HEK293 (cell line): ENCODE measurements at regions not wholly inside any gene's neighbourhood (a gene's known extent, or its start where the extent isn't known, plus 50 kb on each side); places are given as distances from the start of the nearest gene placed in this dataset.

Experiments used
- CTCF ChIA-PET: fragments of 350-600 bp; formaldehyde crosslinking; extraction: SDS; loops from one replicate; lab custom pipeline; 2021; ENCODE audit warnings: antibody characterized with exemption; lab: Yijun Ruan, JAX
- POLR2A ChIA-PET: fragments of 300-600 bp; formaldehyde crosslinking; extraction: SDS; loops from one replicate; lab custom pipeline; 2020; ENCODE audit warnings: antibody characterized with exemption, inconsistent platforms; lab: Yijun Ruan, JAX
- H3K27ac ChIP-seq: fragments of 200-500 bp; sonication (Bioruptor generic); 2 replicates; pipeline ENCODE4 v1.5.1; 2014; ENCODE audit warnings: low read depth, low read length, control low read depth, inconsistent platforms; ENCODE audit errors: extremely low read depth
- H3K36me3 ChIP-seq, 2 experiments: fragments of 200-500 bp in 1 of 2; sonication (Bioruptor generic) in 1 of 2; 1 replicate in 1 of 2; 2 replicates in 1 of 2; pipeline ENCODE4 v1.5.1; 2014 to 2017; ENCODE audit warnings: inconsistent platforms in 2 of 2, low read length in 2 of 2; ENCODE audit not compliant: control insufficient read depth in 2 of 2, insufficient read depth in 1 of 2
- H3K4me1 ChIP-seq: fragments of 200-500 bp; sonication (Bioruptor generic); 2 replicates; pipeline ENCODE4 v1.5.1; 2014; ENCODE audit warnings: mild to moderate bottlenecking, low read length, inconsistent platforms; ENCODE audit not compliant: control insufficient read depth, insufficient read depth
- H3K4me3 ChIP-seq: 2 replicates; pipeline ENCODE4 v1.5.1; 2011; ENCODE audit warnings: low read depth, mild to moderate bottlenecking, control low read depth, low read length, moderate library complexity
- H3K9me3 ChIP-seq: fragments of 200-500 bp; sonication (Bioruptor generic); 2 replicates; pipeline ENCODE4 v1.5.1; 2014; ENCODE audit warnings: low read depth, low read length, inconsistent platforms; ENCODE audit not compliant: control insufficient read depth, insufficient read depth
- SP7 ChIP-seq: fragments of 450-650 bp; formaldehyde crosslinking; IDR thresholded peaks from 2 replicates; pipeline ENCODE4 v1.5.1; 2016; ENCODE audit warnings: missing biosample characterization, missing genetic modification characterization
- TCF7L2 ChIP-seq: IDR thresholded peaks from 2 replicates; pipeline ENCODE4 v1.6.1; 2011; ENCODE audit warnings: low read depth, mild to moderate bottlenecking, inconsistent platforms, low read length, moderate library complexity, borderline replicate concordance
- ZBTB21 ChIP-seq: fragments of 450-650 bp; formaldehyde crosslinking; IDR thresholded peaks from 2 replicates; pipeline ENCODE4 v1.5.1; 2017; ENCODE audit warnings: missing biosample characterization, missing genetic modification characterization
- ZBTB48 ChIP-seq: fragments of 450-650 bp; formaldehyde crosslinking; IDR thresholded peaks from 2 replicates; pipeline ENCODE4 v1.5.1; 2016; ENCODE audit warnings: missing biosample characterization, missing genetic modification characterization
- ZNF146 ChIP-seq: fragments of 450-650 bp; formaldehyde crosslinking; IDR thresholded peaks from 2 replicates; pipeline ENCODE4 v1.5.1; 2016; ENCODE audit warnings: missing biosample characterization, missing genetic modification characterization
- ZNF19 ChIP-seq: fragments of 450-650 bp; formaldehyde crosslinking; IDR thresholded peaks from 2 replicates; pipeline ENCODE4; 2016; ENCODE audit warnings: missing biosample characterization, missing genetic modification characterization, low read depth
- ZNF2 ChIP-seq: fragments of 450-650 bp; formaldehyde crosslinking; IDR thresholded peaks from 2 replicates; pipeline ENCODE4 v1.5.1; 2016; ENCODE audit warnings: missing biosample characterization, missing genetic modification characterization
- ZNF214 ChIP-seq: fragments of 450-650 bp; formaldehyde crosslinking; IDR thresholded peaks from 2 replicates; pipeline ENCODE4 v1.5.1; 2017; ENCODE audit warnings: missing biosample characterization, mild to moderate bottlenecking, missing genetic modification characterization, borderline replicate concordance
- ZNF23 ChIP-seq: fragments of 450-650 bp; formaldehyde crosslinking; IDR thresholded peaks from 2 replicates; pipeline ENCODE4 v1.5.1; 2016; ENCODE audit warnings: missing biosample characterization, missing genetic modification characterization, borderline replicate concordance
- ZNF555 ChIP-seq: fragments of 450-650 bp; formaldehyde crosslinking; conservative IDR thresholded peaks from 2 replicates; pipeline ENCODE4 v1.5.1; 2017; ENCODE audit warnings: missing biosample characterization, mild to moderate bottlenecking, missing genetic modification characterization, inconsistent platforms
- ZNF560 ChIP-seq: fragments of 450-650 bp; formaldehyde crosslinking; IDR thresholded peaks from 2 replicates; pipeline ENCODE4 v1.5.1; 2017; ENCODE audit warnings: missing biosample characterization, missing genetic modification characterization, borderline replicate concordance
- ZNF830 ChIP-seq: fragments of 450-650 bp; IDR thresholded peaks from 2 replicates; pipeline ENCODE4 v1.5.0; 2018; ENCODE audit warnings: missing biosample characterization, missing genetic modification characterization, low read depth, mild to moderate bottlenecking, moderate library complexity
- TF ChIP-seq, protein P1 (sequence below): fragments of 450-650 bp; formaldehyde crosslinking; IDR thresholded peaks from 2 replicates; pipeline ENCODE4 v1.5.1; 2016; ENCODE audit warnings: missing biosample characterization, missing genetic modification characterization
- TF ChIP-seq, protein P2 (sequence below): fragments of 450-650 bp; formaldehyde crosslinking; IDR thresholded peaks from 2 replicates; pipeline ENCODE4 v1.5.1; 2016; ENCODE audit warnings: missing biosample characterization, missing genetic modification characterization
- TF ChIP-seq, protein P3 (sequence below): fragments of 450-650 bp; formaldehyde crosslinking; IDR thresholded peaks from 2 replicates; pipeline ENCODE4 v1.5.1; 2017; ENCODE audit warnings: missing biosample characterization, missing genetic modification characterization
- TF ChIP-seq, protein P4 (sequence below): fragments of 450-650 bp; formaldehyde crosslinking; IDR thresholded peaks from 2 replicates; pipeline ENCODE4 v1.5.1; 2016; ENCODE audit warnings: missing biosample characterization, missing genetic modification characterization
- TF ChIP-seq, protein P5 (sequence below): fragments of 450-650 bp; formaldehyde crosslinking; IDR thresholded peaks from 2 replicates; pipeline ENCODE4 v1.5.1; 2017; ENCODE audit warnings: missing biosample characterization, missing genetic modification characterization

DNA sequence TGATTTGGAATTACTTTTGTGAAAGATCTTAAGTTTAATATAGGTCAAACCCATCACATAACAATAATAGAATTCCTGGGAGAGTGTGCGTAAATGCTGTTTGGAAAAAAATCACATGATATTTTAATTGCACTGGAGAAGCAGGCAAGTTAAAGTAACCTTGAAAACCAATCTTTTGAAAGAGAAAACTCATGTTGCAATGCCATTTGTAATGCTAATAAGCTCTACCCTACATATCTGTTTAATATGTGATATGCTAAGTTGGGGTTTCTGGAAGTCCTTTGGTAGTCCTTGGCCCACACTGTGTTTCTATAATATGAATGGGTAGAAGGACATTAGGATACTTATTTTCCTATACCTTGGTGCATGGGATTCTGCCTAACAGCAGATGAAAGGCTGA lies 370.4 kb downstream of the DDX10 start:
- no peak overlapping the region for H3K27ac ChIP-seq
- POLR2A ChIA-PET, result no interaction called here
- no peaks in the 10 kb centered on the region for H3K9me3 ChIP-seq
- TF ChIP-seq ZNF2, result no peak
- H3K4me3 ChIP-seq, result no peak overlapping the region
- no peaks in the 10 kb centered on the region for H3K36me3 ChIP-seq
- CTCF ChIA-PET, result no interaction called here
- no peaks in the 10 kb centered on the region for H3K4me1 ChIP-seq

DNA sequence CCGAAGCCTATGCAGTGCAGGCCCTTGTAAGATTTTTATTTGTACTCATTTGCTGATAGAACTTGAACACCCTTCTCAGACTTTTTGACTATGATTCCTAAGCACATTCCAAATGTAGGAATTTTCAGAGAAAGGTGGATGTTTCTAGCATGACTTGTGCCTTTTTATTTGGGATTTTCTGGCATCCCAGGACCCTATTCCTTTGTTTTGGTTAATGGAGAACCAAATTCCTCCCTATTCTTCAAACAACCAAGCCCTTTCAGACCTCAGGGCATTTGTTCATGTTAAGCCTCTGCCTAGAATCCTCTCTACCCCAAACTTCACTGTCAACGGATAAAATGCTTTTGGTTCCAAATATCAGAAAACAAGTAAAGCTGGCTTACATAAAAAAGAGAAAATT lies 371.1 kb downstream of the DDX10 start:
- no peaks in the 10 kb centered on the region for H3K4me1 ChIP-seq
- POLR2A ChIA-PET, result no interaction called here
- TF ChIP-seq, protein P1, sequence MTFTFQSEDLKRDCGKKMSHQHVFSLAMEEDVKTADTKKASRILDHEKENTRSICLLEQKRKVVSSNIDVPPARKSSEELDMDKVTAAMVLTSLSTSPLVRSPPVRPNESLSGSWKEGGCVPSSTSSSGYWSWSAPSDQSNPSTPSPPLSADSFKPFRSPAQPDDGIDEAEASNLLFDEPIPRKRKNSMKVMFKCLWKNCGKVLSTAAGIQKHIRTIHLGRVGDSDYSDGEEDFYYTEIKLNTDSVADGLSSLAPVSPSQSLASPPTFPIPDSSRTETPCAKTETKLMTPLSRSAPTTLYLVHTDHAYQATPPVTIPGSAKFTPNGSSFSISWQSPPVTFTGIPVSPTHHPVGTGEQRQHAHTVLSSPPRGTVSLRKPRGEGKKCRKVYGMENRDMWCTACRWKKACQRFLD (tag by site-specific recombination), result no peak
- TF ChIP-seq ZNF19 (no peak), ZNF560 (tag by site-specific recombination) (no peak), SP7 (tag by site-specific recombination) (no peak), ZNF830 (tag by site-specific recombination) (no peak), ZNF23 (no peak), ZNF146 (tag by site-specific recombination) (no peak), ZNF214 (no peak), ZBTB48 (tag by site-specific recombination) (no peak), TCF7L2 (no peak), ZBTB21 (tag by site-specific recombination) (no peak), ZNF555 (no peak)
- TF ChIP-seq, protein P2, sequence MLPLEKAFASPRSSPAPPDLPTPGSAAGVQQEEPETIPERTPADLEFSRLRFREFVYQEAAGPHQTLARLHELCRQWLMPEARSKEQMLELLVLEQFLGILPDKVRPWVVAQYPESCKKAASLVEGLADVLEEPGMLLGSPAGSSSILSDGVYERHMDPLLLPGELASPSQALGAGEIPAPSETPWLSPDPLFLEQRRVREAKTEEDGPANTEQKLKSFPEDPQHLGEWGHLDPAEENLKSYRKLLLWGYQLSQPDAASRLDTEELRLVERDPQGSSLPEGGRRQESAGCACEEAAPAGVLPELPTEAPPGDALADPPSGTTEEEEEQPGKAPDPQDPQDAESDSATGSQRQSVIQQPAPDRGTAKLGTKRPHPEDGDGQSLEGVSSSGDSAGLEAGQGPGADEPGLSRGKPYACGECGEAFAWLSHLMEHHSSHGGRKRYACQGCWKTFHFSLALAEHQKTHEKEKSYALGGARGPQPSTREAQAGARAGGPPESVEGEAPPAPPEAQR (tag by site-specific recombination), result no peak
- TF ChIP-seq, protein P3, sequence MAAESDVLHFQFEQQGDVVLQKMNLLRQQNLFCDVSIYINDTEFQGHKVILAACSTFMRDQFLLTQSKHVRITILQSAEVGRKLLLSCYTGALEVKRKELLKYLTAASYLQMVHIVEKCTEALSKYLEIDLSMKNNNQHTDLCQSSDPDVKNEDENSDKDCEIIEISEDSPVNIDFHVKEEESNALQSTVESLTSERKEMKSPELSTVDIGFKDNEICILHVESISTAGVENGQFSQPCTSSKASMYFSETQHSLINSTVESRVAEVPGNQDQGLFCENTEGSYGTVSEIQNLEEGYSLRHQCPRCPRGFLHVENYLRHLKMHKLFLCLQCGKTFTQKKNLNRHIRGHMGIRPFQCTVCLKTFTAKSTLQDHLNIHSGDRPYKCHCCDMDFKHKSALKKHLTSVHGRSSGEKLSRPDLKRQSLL (tag by site-specific recombination), result no peak
- TF ChIP-seq, protein P4, sequence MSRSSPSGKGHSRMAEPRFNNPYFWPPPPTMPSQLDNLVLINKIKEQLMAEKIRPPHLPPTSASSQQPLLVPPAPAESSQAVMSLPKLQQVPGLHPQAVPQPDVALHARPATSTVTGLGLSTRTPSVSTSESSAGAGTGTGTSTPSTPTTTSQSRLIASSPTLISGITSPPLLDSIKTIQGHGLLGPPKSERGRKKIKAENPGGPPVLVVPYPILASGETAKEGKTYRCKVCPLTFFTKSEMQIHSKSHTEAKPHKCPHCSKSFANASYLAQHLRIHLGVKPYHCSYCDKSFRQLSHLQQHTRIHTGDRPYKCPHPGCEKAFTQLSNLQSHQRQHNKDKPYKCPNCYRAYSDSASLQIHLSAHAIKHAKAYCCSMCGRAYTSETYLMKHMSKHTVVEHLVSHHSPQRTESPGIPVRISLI (tag by site-specific recombination), result no peak
- TF ChIP-seq, protein P5, sequence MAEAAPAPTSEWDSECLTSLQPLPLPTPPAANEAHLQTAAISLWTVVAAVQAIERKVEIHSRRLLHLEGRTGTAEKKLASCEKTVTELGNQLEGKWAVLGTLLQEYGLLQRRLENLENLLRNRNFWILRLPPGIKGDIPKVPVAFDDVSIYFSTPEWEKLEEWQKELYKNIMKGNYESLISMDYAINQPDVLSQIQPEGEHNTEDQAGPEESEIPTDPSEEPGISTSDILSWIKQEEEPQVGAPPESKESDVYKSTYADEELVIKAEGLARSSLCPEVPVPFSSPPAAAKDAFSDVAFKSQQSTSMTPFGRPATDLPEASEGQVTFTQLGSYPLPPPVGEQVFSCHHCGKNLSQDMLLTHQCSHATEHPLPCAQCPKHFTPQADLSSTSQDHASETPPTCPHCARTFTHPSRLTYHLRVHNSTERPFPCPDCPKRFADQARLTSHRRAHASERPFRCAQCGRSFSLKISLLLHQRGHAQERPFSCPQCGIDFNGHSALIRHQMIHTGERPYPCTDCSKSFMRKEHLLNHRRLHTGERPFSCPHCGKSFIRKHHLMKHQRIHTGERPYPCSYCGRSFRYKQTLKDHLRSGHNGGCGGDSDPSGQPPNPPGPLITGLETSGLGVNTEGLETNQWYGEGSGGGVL (tag by site-specific recombination), result no peak
- TF ChIP-seq, all 188 proteins: peak for 0
- no peaks in the 10 kb centered on the region for H3K36me3 ChIP-seq
- no peaks in the 10 kb centered on the region for H3K9me3 ChIP-seq
- CTCF ChIA-PET, result no interaction called here
- H3K4me3 ChIP-seq, result no peak overlapping the region
- no peak overlapping the region for H3K27ac ChIP-seq
